ENCODE measurements at regions not wholly inside any gene's neighbourhood (a gene's known extent, or its start where the extent isn't known, plus 50 kb on each side); places are given as distances from the start of the nearest gene placed in this dataset.

GRCh38 chr4:156493858-156494257, 477.7 kb downstream of the PDGFC start:
- intact Hi-C loops (cut with DNase I), result no loop called here
- H3K27ac ChIP-seq, result no peak overlapping the region
- H3K36me3 ChIP-seq, result no peaks in the 10 kb centered on the region
- DNase-seq (ENCODE audit: low spot score), result no peak
- no peaks in the 10 kb centered on the region for H3K27me3 ChIP-seq (replicated peaks; ENCODE audit: insufficient read depth)
- no peaks in the 10 kb centered on the region for H3K4me1 ChIP-seq (replicated peaks)
- WGBS, result 42% methylated on average over 3 of the region's 3 CpGs
- H3K4me3 ChIP-seq, result no peak overlapping the region
- no peaks in the 10 kb centered on the region for H3K9me3 ChIP-seq
- no peak for TF ChIP-seq CTCF (IDR thresholded peaks at IDR 0.05)
- TF ChIP-seq POLR2A (IDR thresholded peaks at IDR 0.05), result no peak
- TF ChIP-seq POLR2AphosphoS5 (IDR thresholded peaks at IDR 0.05), result no peak

GRCh38 chr4:156487107-156487506, 484.5 kb downstream of the PDGFC start:
- Histone ChIP-seq H3K4me3 (no peak overlapping the region), H3K36me3 (no peaks in the 10 kb centered on the region), H3K4me1 (replicated peaks) (no peaks in the 10 kb centered on the region), H3K27ac (no peak overlapping the region), H3K9me3 (no peaks in the 10 kb centered on the region), H3K27me3 (replicated peaks; ENCODE audit: insufficient read depth) (no peaks in the 10 kb centered on the region)
- TF ChIP-seq CTCF (IDR thresholded peaks at IDR 0.05) (no peak), POLR2AphosphoS5 (IDR thresholded peaks at IDR 0.05) (no peak), POLR2A (IDR thresholded peaks at IDR 0.05) (no peak)
- DNase-seq (ENCODE audit: low spot score), result no peak
- intact Hi-C loops (cut with DNase I), result loop anchor here (10.0 kb wide), 1 partner anchor 558 kb away; no protein-coding TSS in a partner anchor
- 92% methylated on average over 6 of the region's 6 CpGs for WGBS

- Histone ChIP-seq H3K27ac (no peak overlapping the region), H3K4me1 (replicated peaks) (no peaks in the 10 kb centered on the region), H3K36me3 (no peaks in the 10 kb centered on the region), H3K9me3 (no peaks in the 10 kb centered on the region), H3K4me3 (no peak overlapping the region), H3K27me3 (replicated peaks; ENCODE audit: insufficient read depth) (no peaks in the 10 kb centered on the region)
- no peak for DNase-seq (ENCODE audit: low spot score)
- intact Hi-C loops (cut with DNase I), result loop anchor here (10.0 kb wide), 1 partner anchor 563 kb away; no protein-coding TSS in a partner anchor
- 98% methylated on average over 11 of the region's 11 CpGs for WGBS
- TF ChIP-seq POLR2A (IDR thresholded peaks at IDR 0.05) (no peak), CTCF (IDR thresholded peaks at IDR 0.05) (no peak), POLR2AphosphoS5 (IDR thresholded peaks at IDR 0.05) (no peak)
These were observed 489.8 kb downstream of the PDGFC start for GRCh38 chr4:156481845-156482244.

- H3K4me3 ChIP-seq, result no peak overlapping the region
- no peaks in the 10 kb centered on the region for H3K9me3 ChIP-seq
- no peak overlapping the region for H3K27ac ChIP-seq
- no peaks in the 10 kb centered on the region for H3K27me3 ChIP-seq (replicated peaks; ENCODE audit: insufficient read depth)
- WGBS, result 71% methylated on average over 2 of the region's 2 CpGs
- DNase-seq (ENCODE audit: low spot score), result no peak
- TF ChIP-seq CTCF (IDR thresholded peaks at IDR 0.05) (no peak), POLR2AphosphoS5 (IDR thresholded peaks at IDR 0.05) (no peak), POLR2A (IDR thresholded peaks at IDR 0.05) (no peak)
- no peaks in the 10 kb centered on the region for H3K36me3 ChIP-seq
- no peaks in the 10 kb centered on the region for H3K4me1 ChIP-seq (replicated peaks)
- intact Hi-C loops (cut with DNase I), result loop anchor here (5.0 to 10.0 kb wide), 2 partner anchors 183 to 495 kb away; partner anchors contain the start of gene PDGFC
These were observed 494.0 kb downstream of the PDGFC start for GRCh38 chr4:156477636-156478035.

GRCh38 chr4:156476359-156476758, 495.2 kb downstream of the PDGFC start:
- TF ChIP-seq POLR2AphosphoS5 (IDR thresholded peaks at IDR 0.05) (no peak), POLR2A (IDR thresholded peaks at IDR 0.05) (no peak), CTCF (IDR thresholded peaks at IDR 0.05) (no peak)
- WGBS, result 55% methylated on average over 2 of the region's 2 CpGs
- intact Hi-C loops (cut with DNase I), result loop anchor here (5.0 to 10.0 kb wide), 2 partner anchors 182 to 496 kb away; partner anchors contain the start of gene PDGFC
- no peak for DNase-seq (ENCODE audit: low spot score)
- Histone ChIP-seq H3K9me3 (no peaks in the 10 kb centered on the region), H3K4me1 (replicated peaks) (no peaks in the 10 kb centered on the region), H3K27ac (no peak overlapping the region), H3K36me3 (no peaks in the 10 kb centered on the region), H3K27me3 (replicated peaks; ENCODE audit: insufficient read depth) (no peaks in the 10 kb centered on the region), H3K4me3 (no peak overlapping the region)

Measured in prostate gland (tissue), 2 donors.